ENCODE measurements at regions not wholly inside any gene's neighbourhood (a gene's known extent, or its start where the extent isn't known, plus 50 kb on each side); places are given as distances from the start of the nearest gene placed in this dataset.

DNA sequence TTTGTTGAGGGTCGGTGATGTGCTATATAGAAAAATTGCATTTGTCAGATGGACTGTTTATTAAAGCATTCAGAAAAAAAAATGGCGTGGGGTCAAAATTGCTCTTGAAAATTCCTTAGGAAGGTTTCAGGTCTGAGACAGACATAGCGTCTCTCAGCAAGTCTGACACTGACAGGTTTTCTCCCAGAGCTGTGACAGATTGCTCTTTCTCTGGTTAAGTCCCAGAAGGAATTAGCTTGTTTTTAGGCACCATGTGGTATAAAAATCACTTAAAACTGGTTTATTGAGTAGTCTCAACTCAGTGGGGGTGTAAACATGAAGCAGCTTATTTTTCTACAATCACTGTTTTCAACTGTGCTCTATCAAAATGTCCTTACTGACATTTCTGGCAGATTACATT, 1379.8 kb downstream of the MAT2B start:
- Histone ChIP-seq H3K9me3 (ENCODE audit: low read depth) (no peaks in the 10 kb centered on the region), H3K27ac (no peak overlapping the region), H3K79me2 (no peaks in the 10 kb centered on the region), H2AFZ (no peak overlapping the region), H3K36me3 (replicated peaks; ENCODE audit: insufficient read depth, low read depth) (no peaks in the 10 kb centered on the region), H3K4me1 (ENCODE audit: insufficient read depth) (no peaks in the 10 kb centered on the region), H3K4me3 (no peak overlapping the region), H3K4me2 (no peak overlapping the region), H3K27me3 (no peaks in the 10 kb centered on the region), H4K20me1 (ENCODE audit: insufficient read depth, poor library complexity, severe bottlenecking) (no peaks in the 10 kb centered on the region), H3K9me2 (replicated peaks; ENCODE audit: insufficient read depth) (no peaks in the 10 kb centered on the region)
- DNase-seq (ENCODE audit: low spot score) = no peak
- 74% methylated on average over 3 of the region's 3 CpGs for WGBS (ENCODE audit: low lambda C conversion rate, missing lambda C conversion rate)
- TF ChIP-seq, protein P1, sequence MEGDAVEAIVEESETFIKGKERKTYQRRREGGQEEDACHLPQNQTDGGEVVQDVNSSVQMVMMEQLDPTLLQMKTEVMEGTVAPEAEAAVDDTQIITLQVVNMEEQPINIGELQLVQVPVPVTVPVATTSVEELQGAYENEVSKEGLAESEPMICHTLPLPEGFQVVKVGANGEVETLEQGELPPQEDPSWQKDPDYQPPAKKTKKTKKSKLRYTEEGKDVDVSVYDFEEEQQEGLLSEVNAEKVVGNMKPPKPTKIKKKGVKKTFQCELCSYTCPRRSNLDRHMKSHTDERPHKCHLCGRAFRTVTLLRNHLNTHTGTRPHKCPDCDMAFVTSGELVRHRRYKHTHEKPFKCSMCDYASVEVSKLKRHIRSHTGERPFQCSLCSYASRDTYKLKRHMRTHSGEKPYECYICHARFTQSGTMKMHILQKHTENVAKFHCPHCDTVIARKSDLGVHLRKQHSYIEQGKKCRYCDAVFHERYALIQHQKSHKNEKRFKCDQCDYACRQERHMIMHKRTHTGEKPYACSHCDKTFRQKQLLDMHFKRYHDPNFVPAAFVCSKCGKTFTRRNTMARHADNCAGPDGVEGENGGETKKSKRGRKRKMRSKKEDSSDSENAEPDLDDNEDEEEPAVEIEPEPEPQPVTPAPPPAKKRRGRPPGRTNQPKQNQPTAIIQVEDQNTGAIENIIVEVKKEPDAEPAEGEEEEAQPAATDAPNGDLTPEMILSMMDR (IDR thresholded peaks at IDR 0.05; ENCODE audit: poor library complexity) = no peak
- no peak for TF ChIP-seq EZH2phosphoT487 (IDR thresholded peaks at IDR 0.05; ENCODE audit: low read depth, severe bottlenecking, unreplicated experiment)
- no peak for TF ChIP-seq EZH2 (IDR thresholded peaks at IDR 0.05; ENCODE audit: borderline replicate concordance)

DNA sequence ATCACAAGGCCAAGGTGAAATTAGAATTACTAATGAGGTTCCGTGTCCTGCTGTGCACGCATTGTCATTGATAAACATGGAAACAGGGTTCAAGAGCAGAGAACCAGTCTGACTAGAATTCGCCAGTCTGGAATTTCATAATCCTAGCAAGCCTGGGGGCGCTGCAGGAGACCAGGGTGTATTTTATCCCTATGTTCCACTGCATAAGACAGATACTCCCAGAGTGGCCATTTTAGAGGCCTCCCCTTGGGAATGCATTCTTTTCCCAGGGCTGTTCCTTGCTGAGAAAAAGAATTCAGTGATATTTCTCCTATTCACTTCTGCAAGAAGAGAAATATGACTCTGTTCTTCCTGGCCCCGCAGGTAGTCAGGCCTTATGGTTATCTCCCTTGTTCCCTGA, 1387.7 kb downstream of the MAT2B start:
- no peaks in the 10 kb centered on the region for H4K20me1 ChIP-seq (ENCODE audit: insufficient read depth, poor library complexity, severe bottlenecking)
- no peaks in the 10 kb centered on the region for H3K79me2 ChIP-seq
- H2AFZ ChIP-seq = no peak overlapping the region
- WGBS (ENCODE audit: low lambda C conversion rate, missing lambda C conversion rate) = 94% methylated on average over 5 of the region's 5 CpGs
- no peak for DNase-seq (ENCODE audit: low spot score)
- no peaks in the 10 kb centered on the region for H3K36me3 ChIP-seq (replicated peaks; ENCODE audit: insufficient read depth, low read depth)
- no peaks in the 10 kb centered on the region for H3K9me2 ChIP-seq (replicated peaks; ENCODE audit: insufficient read depth)
- no peak overlapping the region for H3K4me3 ChIP-seq
- H3K27ac ChIP-seq = no peak overlapping the region
- H3K27me3 ChIP-seq = no peaks in the 10 kb centered on the region
- TF ChIP-seq EZH2phosphoT487 (IDR thresholded peaks at IDR 0.05; ENCODE audit: low read depth, severe bottlenecking, unreplicated experiment) = no peak
- TF ChIP-seq EZH2 (IDR thresholded peaks at IDR 0.05; ENCODE audit: borderline replicate concordance) = no peak
- TF ChIP-seq, protein P1 (IDR thresholded peaks at IDR 0.05; ENCODE audit: poor library complexity) = no peak
- H3K4me2 ChIP-seq = no peak overlapping the region
- no peaks in the 10 kb centered on the region for H3K9me3 ChIP-seq (ENCODE audit: low read depth)
- no peaks in the 10 kb centered on the region for H3K4me1 ChIP-seq (ENCODE audit: insufficient read depth)

DNA sequence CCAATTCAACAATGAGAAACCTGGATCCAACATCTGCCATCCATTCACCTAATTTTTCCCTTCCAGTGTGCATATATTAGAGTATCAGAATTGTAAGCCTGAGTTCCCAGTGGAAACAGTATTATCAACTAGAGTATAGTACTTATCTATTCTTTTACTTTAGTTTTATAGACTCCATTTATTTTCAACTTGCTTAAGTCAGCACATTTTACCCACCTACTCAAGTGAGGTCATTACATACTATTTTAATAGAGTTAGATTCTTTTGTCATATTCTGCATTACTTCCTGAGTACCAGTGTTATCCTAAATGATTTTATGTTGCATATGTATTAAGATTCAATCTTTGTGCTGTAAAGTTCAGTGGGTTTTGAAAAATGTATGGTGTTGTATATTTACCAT, 1393.3 kb downstream of the MAT2B start:
- Histone ChIP-seq H4K20me1 (ENCODE audit: insufficient read depth, poor library complexity, severe bottlenecking) (no peaks in the 10 kb centered on the region), H3K4me1 (ENCODE audit: insufficient read depth) (no peaks in the 10 kb centered on the region), H3K4me3 (no peak overlapping the region), H3K9me3 (ENCODE audit: low read depth) (no peaks in the 10 kb centered on the region), H3K36me3 (replicated peaks; ENCODE audit: insufficient read depth, low read depth) (no peaks in the 10 kb centered on the region), H3K27me3 (no peaks in the 10 kb centered on the region), H3K4me2 (no peak overlapping the region), H3K27ac (no peak overlapping the region), H2AFZ (no peak overlapping the region), H3K9me2 (replicated peaks; ENCODE audit: insufficient read depth) (no peaks in the 10 kb centered on the region), H3K79me2 (no peaks in the 10 kb centered on the region)
- no peak for DNase-seq (ENCODE audit: low spot score)
- TF ChIP-seq EZH2 (IDR thresholded peaks at IDR 0.05; ENCODE audit: borderline replicate concordance) (no peak), EZH2phosphoT487 (IDR thresholded peaks at IDR 0.05; ENCODE audit: low read depth, severe bottlenecking, unreplicated experiment) (no peak)
- TF ChIP-seq, protein P1 (IDR thresholded peaks at IDR 0.05; ENCODE audit: poor library complexity) = no peak

DNA sequence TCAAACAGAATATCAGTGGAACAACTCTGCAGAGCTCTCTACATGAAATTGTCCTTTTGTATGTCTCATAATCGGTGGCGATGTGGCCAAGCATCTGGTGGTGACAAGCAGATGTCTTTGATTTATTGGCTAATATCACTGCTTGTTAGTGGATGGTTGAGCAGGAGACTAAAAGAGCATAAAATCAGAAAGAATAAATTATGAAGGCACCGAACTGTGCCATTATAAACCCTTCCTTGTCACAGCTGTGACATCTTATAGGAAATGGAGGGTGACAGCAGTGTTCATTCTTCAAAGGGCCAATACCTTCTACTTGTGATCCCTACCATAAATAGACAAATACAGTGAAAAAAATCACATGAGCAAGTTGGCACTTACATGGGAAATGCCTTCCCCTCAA, 1404.3 kb downstream of the MAT2B start:
- no peak overlapping the region for H3K4me2 ChIP-seq
- DNase-seq (ENCODE audit: low spot score) = no peak
- H3K9me3 ChIP-seq (ENCODE audit: low read depth) = no peaks in the 10 kb centered on the region
- no peaks in the 10 kb centered on the region for H3K9me2 ChIP-seq (replicated peaks; ENCODE audit: insufficient read depth)
- no peaks in the 10 kb centered on the region for H3K4me1 ChIP-seq (ENCODE audit: insufficient read depth)
- no peaks in the 10 kb centered on the region for H4K20me1 ChIP-seq (ENCODE audit: insufficient read depth, poor library complexity, severe bottlenecking)
- H3K4me3 ChIP-seq = no peak overlapping the region
- H3K79me2 ChIP-seq = no peaks in the 10 kb centered on the region
- H3K36me3 ChIP-seq (replicated peaks; ENCODE audit: insufficient read depth, low read depth) = no peaks in the 10 kb centered on the region
- H3K27ac ChIP-seq = no peak overlapping the region
- 83% methylated on average over 3 of the region's 3 CpGs for WGBS (ENCODE audit: low lambda C conversion rate, missing lambda C conversion rate)
- TF ChIP-seq EZH2 (IDR thresholded peaks at IDR 0.05; ENCODE audit: borderline replicate concordance) = no peak
- no peak for TF ChIP-seq EZH2phosphoT487 (IDR thresholded peaks at IDR 0.05; ENCODE audit: low read depth, severe bottlenecking, unreplicated experiment)
- TF ChIP-seq, protein P1 (IDR thresholded peaks at IDR 0.05; ENCODE audit: poor library complexity) = no peak
- H2AFZ ChIP-seq = no peak overlapping the region
- H3K27me3 ChIP-seq = no peaks in the 10 kb centered on the region

All from hepatocyte (in vitro differentiated cells).